ENCODE measurements at regions not wholly inside any gene's neighbourhood (a gene's known extent, or its start where the extent isn't known, plus 50 kb on each side); places are given as distances from the start of the nearest gene placed in this dataset.
"Not testable (repeated sequence)": the region's sequence is repeated elsewhere in the genome, so short reads cannot be mapped to it uniquely, and the experiment has no call there.

DNA sequence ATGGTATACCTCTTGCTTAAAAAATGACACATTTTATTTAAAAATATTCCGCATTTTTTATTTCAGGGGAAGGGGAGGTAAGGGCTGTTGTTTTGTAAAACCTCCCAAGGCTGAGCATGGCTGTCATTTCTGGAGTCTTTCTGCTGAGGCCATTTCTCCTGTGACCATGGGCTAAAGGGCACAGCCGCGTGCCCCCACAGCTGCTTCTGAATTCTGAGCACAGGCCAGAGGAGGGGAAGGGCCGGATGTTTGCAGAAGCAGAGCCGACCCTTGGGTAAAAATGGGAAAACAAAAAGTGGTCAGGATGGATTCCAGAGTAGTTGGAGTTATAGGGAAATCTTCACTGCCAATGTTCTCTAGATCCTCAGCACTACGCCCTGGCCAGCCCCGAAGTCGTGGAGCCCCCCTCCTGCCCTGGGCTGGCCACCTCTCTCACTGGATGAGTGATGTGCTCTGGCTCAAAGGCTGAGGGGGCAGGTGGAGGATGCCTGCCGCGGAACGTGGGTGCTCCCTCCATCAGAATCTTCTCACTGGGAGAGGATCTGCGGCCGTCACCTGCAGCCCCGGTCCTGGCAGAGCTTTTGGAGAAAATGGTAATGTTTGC, 131.3 kb upstream of the ZEB1 start:
- no peak for DNase-seq (ENCODE audit: low read depth)

- DNase-seq (ENCODE audit: low read depth) = no peak
Measured at GRCh38 chr10:31188792-31189406, 130.1 kb upstream of the ZEB1 start.

DNA sequence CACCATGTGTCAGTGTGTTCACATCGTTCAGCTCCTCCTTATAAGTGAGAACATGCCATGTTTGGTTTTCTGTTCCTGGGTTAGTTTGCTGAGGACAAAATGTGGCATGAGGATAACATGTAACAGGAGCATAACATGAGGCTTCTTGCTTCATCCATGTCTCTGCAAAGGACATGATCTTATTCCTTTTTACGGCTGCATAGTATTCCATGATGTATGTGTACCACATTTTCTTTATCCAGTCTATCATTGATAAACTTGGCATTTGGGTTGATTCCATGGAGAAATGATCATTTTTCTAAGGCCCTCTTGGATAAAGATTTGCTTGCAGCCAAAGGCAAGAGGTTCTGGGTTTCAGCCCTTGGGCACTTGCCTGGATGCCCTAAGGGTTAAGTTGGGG, 128.5 kb upstream of the ZEB1 start:
- no peak for DNase-seq (ENCODE audit: low read depth)

DNA sequence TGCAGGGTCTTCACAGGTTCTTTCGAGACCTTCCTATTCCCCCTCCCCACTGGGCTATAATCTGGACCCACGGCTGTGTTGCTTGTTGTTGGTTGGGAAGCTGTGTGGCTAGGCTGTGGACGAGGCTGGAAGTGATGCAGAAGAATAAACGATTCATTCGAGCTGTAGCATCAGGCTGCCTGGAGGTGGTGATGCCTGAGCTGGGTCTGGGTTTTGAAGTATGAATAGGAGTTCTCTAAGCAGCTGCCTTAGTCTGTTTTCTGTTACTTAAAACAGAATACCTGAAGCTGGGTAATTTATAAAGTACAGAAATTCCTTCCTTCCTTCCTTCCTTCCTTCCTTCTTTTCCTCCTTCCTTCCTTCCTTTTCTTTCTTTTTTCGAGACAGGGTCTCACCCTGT, 126.5 kb upstream of the ZEB1 start:
- DNase-seq (ENCODE audit: low read depth) = no peak

GRCh38 chr10:31194986-31195385, 124.0 kb upstream of the ZEB1 start:
- DNase-seq (ENCODE audit: low read depth) = no peak

GRCh38 chr10:31197886-31198285, 121.1 kb upstream of the ZEB1 start:
- DNase-seq (ENCODE audit: low read depth) = peak; percentile 33

GRCh38 chr10:31204090-31204489, 114.9 kb upstream of the ZEB1 start:
- no peak for DNase-seq (ENCODE audit: low read depth)

- DNase-seq (ENCODE audit: low read depth) = no peak
Measured at GRCh38 chr10:31207636-31208035, 111.4 kb upstream of the ZEB1 start.

GRCh38 chr10:31209478-31209877, 109.5 kb upstream of the ZEB1 start:
- no peak for DNase-seq (ENCODE audit: low read depth)

DNA sequence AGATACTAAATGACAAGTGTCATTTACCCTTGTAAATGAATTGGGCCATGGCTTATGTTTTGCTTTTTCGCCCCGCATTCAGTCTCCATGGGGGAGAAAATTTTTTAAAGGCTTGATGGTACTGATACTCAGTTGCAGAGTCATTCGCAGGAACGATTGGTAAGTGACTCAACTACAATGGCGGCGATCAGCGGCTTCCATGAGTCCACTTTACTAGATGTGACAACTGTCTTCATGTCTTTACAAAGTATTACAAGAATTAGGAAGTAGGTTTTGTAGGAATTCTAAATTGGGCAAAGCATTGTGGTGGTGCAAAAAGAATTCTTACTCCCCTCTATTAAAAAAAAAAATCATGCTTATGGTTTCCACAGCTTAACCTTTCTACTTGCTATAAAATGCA, 108.8 kb upstream of the ZEB1 start:
- no peak for DNase-seq (ENCODE audit: low read depth)

- no peak for DNase-seq (ENCODE audit: low read depth)
Measured at GRCh38 chr10:31213959-31214358, 105.1 kb upstream of the ZEB1 start.

- no peak for DNase-seq (ENCODE audit: low read depth)
Measured at GRCh38 chr10:31215052-31215451, 104.0 kb upstream of the ZEB1 start.

DNA sequence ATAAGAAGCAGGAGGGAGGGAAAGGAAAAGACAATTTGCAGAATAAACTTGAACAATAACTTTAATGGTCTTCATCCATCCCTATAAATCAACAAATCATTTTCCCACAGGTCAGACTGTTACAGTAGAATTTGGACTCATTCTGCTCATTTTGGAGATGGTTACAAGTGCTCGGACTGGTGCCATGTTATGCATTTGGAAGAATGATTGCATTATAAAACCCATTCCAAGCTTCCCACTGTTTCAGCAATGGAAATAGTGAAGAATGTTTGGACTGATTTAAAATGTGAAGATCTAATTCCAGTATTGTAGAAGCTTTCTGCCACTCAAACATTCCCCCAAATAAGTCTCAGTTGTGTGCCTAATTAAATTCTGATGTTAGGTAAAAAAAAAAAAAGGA, 99.7 kb upstream of the ZEB1 start:
- DNase-seq (ENCODE audit: low read depth) = no peak

GRCh38 chr10:31228780-31229179, 90.2 kb upstream of the ZEB1 start:
- not testable (repeated sequence) for DNase-seq (ENCODE audit: low read depth)

GRCh38 chr10:31239961-31240360, 79.1 kb upstream of the ZEB1 start:
- DNase-seq (ENCODE audit: low read depth) = no peak

- DNase-seq (ENCODE audit: low read depth) = peak; percentile 83
Measured at GRCh38 chr10:31242902-31243301, 76.1 kb upstream of the ZEB1 start.

GRCh38 chr10:31251118-31251517, 67.9 kb upstream of the ZEB1 start:
- DNase-seq (ENCODE audit: low read depth) = not testable (repeated sequence)

DNA sequence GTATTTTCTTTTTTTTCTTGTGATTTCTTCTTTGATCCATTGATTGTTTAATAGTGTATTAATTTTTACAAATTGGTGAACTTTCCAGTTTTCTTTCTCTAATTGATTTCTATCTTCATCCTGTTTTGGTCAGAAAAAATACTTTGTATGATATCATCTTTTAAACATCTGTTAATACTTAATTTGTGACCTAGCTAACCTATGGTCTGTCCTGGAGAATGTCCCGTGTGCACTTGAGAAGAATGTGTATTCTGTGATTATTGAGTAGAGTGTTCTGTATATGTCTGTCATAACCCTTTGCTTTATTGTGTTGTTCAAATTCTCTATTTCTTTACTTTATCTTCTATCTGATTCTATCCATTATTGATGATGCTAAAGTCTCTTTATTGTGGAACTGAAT, 65.8 kb upstream of the ZEB1 start:
- no peak for DNase-seq (ENCODE audit: low read depth)

GRCh38 chr10:31261511-31262311, 57.3 kb upstream of the ZEB1 start:
- DNase-seq (ENCODE audit: low read depth) = no peak

DNA sequence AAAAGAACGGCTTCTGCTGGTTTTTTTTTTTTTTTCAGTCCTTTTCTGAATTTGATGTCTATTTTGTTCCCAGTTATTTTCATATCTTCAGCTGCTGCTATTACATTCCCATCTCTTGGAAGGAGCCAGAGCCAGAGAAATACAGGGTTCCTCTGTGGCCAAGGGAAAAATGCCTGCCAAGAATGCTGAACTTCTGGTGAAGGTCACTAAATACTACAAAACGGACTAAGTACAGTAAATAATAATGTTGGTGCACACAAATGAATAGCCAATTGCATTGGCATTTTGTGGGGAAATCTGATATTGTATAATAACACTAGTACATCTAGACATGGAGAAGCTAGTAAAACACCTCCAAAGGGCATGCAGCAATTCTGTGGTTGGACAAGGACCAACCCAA, 56.3 kb upstream of the ZEB1 start:
- no peak for DNase-seq (ENCODE audit: low read depth)

DNA sequence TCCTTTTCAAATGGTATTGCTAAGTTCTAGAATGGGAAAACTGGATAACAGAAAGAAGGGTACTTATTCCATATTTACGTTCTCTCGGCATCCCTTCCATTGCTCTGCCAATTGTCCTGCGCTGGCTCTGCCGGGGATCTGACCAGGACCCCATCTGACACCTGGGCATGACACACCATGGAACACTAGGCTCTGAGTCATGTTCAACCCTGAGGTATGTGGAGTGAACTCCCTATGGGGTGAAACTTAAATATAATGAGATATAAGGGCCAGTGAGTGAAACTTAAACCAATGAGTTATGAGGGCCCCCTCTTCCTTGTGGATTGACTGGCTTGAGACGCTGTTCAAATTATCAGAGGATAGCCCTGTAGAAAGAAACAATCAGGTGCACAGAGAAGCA, 55.1 kb upstream of the ZEB1 start:
- no peak for DNase-seq (ENCODE audit: low read depth)

- no peak for DNase-seq (ENCODE audit: low read depth)
Measured at GRCh38 chr10:31268444-31269303, 50.3 kb upstream of the ZEB1 start.

Data from HS-5 (cell line).